ENCODE measurements at regions not wholly inside any gene's neighbourhood (a gene's known extent, or its start where the extent isn't known, plus 50 kb on each side); places are given as distances from the start of the nearest gene placed in this dataset.

- TF ChIP-seq IRF5 (IDR thresholded peaks at IDR 0.05; ENCODE audit: borderline replicate concordance) (no peak), SMC3 (IDR thresholded peaks at IDR 0.05; ENCODE audit: borderline replicate concordance, low read length) (no peak), ZBTB4 (CRISPR knock-in tag; IDR thresholded peaks at IDR 0.05) (no peak), SMAD5 (IDR thresholded peaks at IDR 0.05; ENCODE audit: low read depth) (no peak), ZNF217 (IDR thresholded peaks at IDR 0.05) (no peak), SIX5 (IDR thresholded peaks at IDR 0.05; ENCODE audit: low read depth, low read length, severe bottlenecking) (no peak)
Measured at GRCh38 chr20:54995011-54995410, 519.6 kb downstream of the DOK5 start (continued).

- in situ Hi-C loops (cut with MboI) (no loop called here), intact Hi-C loops (cut with micrococcal nuclease; ENCODE audit: unreplicated experiment) (loop anchor here (10.0 kb wide), 1 partner anchor 320 kb away; no protein-coding TSS in a partner anchor)
- H3K27me3 ChIP-seq (replicated peaks in 1 of 2; ENCODE audit: control insufficient read depth in 2 of 2, insufficient read depth in 2 of 2, low read length in 1 of 2): no peaks in the 10 kb centered on the region
- H3K79me2 ChIP-seq (ENCODE audit: control insufficient read depth, insufficient read depth, low read length): no peaks in the 10 kb centered on the region
- DNase-seq (ENCODE audit: low read depth, low spot score) (no peak), ATAC-seq (no peak), FAIRE-seq (no peak)
- no peaks in the 10 kb centered on the region; the same call in 2 of the 3 replicates for H3K9me3 ChIP-seq (replicated peaks; ENCODE audit: control insufficient read depth, insufficient read depth, low read length)
- H3K4me2 ChIP-seq (ENCODE audit: control insufficient read depth, insufficient read depth): no peak overlapping the region
- RAD21 ChIA-PET (ENCODE audit: unreplicated experiment): no interaction called here
- TF ChIP-seq IKZF1 (conservative IDR thresholded peaks at IDR 0.05): no peak
- TF ChIP-seq NBN (IDR thresholded peaks at IDR 0.05): no peak
- TF ChIP-seq USF1 (IDR thresholded peaks at IDR 0.05; ENCODE audit: borderline replicate concordance, extremely low read length, insufficient read depth, low read depth, low read length): no peak
- no TSS peak for BruUV-seq (replicated peaks)
- POLR2A ChIA-PET: interaction anchor here (1.2 kb wide), 1 partner anchor 29 kb away, joined by 3 read pairs; no protein-coding TSS in a partner anchor
- no peak overlapping the region for H3K4me3 ChIP-seq
- no peaks in the 10 kb centered on the region for H4K20me1 ChIP-seq (ENCODE audit: control insufficient read depth, insufficient read depth)
- no peak overlapping the region for H3K9ac ChIP-seq (ENCODE audit: control insufficient read depth, insufficient read depth, low read length)
- H3K36me3 ChIP-seq (ENCODE audit: control insufficient read depth in 2 of 2, insufficient read depth in 2 of 2, low read length in 1 of 2): no peaks in the 10 kb centered on the region
- WGBS (ENCODE audit: insufficient coverage, insufficient replicate concordance, low lambda C conversion rate, missing lambda C conversion rate): 44% methylated on average over 7 of the region's 7 CpGs
- no peak overlapping the region for H3K27ac ChIP-seq (ENCODE audit: control insufficient read depth, insufficient read depth)
- CTCF ChIA-PET: no interaction called here
- no peaks in the 10 kb centered on the region for H3K4me1 ChIP-seq (ENCODE audit: control insufficient read depth, insufficient read depth, low read length)
- no peak overlapping the region for H2AFZ ChIP-seq (ENCODE audit: control insufficient read depth, low read depth, low read length)
- SMC1A ChIA-PET (ENCODE audit: uncharacterized antibody, unreplicated experiment): interaction anchor here (0.7 to 1.5 kb wide), 6 partner anchors 10 to 155 kb away, joined by 3 to 5 read pairs (median 4); no protein-coding TSS in a partner anchor
Measured at GRCh38 chr20:54985091-54985490, 509.7 kb downstream of the DOK5 start.

Data from GM12878 (cell line).